GM06990 (cell line): ENCODE measurements at regions not wholly inside any gene's neighbourhood (a gene's known extent, or its start where the extent isn't known, plus 50 kb on each side); places are given as distances from the start of the nearest gene placed in this dataset.

Experiments
- DNase-seq: peaks from one replicate; pipeline ENCODE4 v3.0.0-alpha.2; 2011; ENCODE audit not compliant: insufficient read length; ENCODE audit errors: extremely low read depth
- H3K27me3 ChIP-seq: replicated peaks from 2 replicates; pipeline ENCODE4 v1.6.0; 2011; ENCODE audit warnings: low read length; ENCODE audit not compliant: control insufficient read depth, insufficient read depth
- H3K36me3 ChIP-seq: 2 replicates; pipeline ENCODE4 v1.5.1; 2011; ENCODE audit warnings: low read length; ENCODE audit not compliant: control insufficient read depth, insufficient read depth
- H3K4me3 ChIP-seq: replicated peaks from 2 replicates; pipeline ENCODE4 v1.5.1; 2011; ENCODE audit warnings: low read depth, mild to moderate bottlenecking, control low read depth, low read length
- CTCF ChIP-seq: IDR thresholded peaks from 2 replicates; pipeline ENCODE4 v1.5.1; 2011; ENCODE audit warnings: low read length, control low read depth, mild to moderate bottlenecking, inconsistent platforms; ENCODE audit not compliant: insufficient read depth, poor library complexity, severe bottlenecking

DNA sequence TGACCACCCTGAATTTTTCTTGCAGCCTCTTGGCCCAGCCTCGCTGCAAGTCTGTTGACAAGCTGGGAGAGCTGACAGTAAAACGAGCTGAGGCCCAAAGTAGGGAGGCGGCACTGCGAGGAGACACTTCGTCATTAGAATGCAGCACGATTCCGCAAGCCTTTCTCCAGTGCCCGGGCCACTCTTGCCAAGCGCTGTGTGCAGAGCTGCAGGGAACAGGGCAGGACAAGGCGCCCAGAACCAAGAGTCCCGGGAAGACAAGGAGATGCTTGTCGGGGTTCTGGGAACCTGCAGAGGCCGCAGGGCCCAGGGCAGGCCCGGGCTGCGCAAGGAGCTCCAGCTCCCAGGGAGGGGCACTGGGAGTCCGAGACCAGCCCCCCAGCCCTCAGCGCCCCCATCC, 187.1 kb downstream of the BCOR start:
- Histone ChIP-seq H3K27me3 (no peaks in the 10 kb centered on the region; the same call in 1 of the 2 replicates), H3K36me3 (no peaks in the 10 kb centered on the region), H3K4me3 (no peak overlapping the region)
- DNase-seq, result no peak
- no peak for TF ChIP-seq CTCF

DNA sequence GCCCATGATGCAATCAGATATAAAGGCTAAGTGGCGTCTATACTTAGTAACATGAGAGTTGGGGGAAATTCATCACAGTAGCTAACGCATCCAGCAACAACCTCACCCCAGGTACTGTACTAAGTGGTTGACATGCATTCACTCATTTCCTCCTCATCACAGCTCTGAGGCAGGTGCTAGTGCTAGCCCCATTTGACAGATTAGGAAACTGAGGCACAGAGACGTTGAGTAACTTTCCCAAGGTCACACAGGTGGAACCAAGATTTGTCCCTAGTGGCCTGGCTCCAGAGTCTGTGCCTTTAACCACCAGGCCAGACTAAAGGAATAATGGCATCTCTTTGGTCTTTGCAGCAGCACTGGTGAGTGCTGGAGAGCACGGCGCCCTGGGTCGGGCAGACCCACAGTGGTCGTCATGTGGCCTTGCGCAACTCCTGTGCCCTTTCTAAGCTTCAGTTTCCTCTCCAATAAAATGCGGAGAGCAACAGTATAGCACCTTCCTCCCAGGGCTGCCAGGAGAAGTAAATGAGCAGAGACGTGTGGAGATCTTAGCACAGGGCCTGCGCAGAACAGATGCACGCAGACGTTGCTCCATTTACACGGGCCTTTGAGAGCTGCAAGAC, 186.4 kb downstream of the BCOR start:
- TF ChIP-seq CTCF, result no peak
- Histone ChIP-seq H3K27me3 (no peaks in the 10 kb centered on the region; the same call in 1 of the 2 replicates), H3K36me3 (no peaks in the 10 kb centered on the region), H3K4me3 (no peak overlapping the region)
- no peak for DNase-seq

GRCh38 chrX:39912126-39912525, 185.6 kb downstream of the BCOR start:
- H3K4me3 ChIP-seq, result no peak overlapping the region
- no peaks in the 10 kb centered on the region; the same call in 1 of the 2 replicates for H3K27me3 ChIP-seq
- no peak for TF ChIP-seq CTCF
- no peak for DNase-seq
- H3K36me3 ChIP-seq, result no peaks in the 10 kb centered on the region

DNA sequence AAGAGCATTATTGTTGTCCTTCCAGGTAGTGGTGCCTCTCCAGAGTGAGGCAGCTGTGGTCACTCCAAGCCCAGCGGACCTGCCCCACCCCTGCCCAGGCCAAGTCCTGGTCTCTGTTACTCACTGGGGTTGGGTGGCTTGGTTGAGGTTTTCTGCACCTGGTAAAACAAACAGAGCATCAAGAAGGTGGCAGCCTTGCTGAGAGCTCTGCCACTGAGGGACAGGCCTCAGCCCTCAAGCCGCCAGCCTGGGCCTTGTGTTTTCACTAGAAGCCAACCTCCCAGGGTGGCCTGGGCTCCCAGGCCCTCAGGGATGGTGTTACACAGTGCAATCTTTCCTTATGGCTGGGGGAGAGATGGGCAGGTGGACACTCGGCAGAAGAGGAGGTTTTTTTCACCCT, 182.7 kb downstream of the BCOR start:
- DNase-seq, result no peak
- no peak for TF ChIP-seq CTCF
- Histone ChIP-seq H3K36me3 (no peaks in the 10 kb centered on the region), H3K27me3 (no peaks in the 10 kb centered on the region; the same call in 1 of the 2 replicates), H3K4me3 (no peak overlapping the region)

DNA sequence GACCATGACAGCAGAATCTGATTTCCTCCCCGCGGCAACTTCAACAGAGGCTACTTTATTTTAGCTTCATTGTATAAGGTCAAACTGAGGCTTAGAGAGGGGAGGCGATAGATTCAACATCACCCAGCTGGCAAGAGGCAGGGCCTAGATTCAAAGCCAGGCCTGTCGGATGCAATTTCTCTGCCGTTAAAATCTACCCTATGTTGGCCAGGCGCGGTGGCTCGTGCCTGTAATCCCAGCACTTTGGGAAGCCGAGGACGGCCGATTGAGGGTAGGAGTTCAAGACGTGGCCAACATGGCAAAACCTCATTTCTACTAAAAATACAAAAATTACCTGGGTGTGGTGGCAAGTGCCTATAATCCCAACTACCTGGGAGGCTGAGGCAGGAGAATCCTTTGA, 182.2 kb downstream of the BCOR start:
- no peaks in the 10 kb centered on the region; the same call in 1 of the 2 replicates for H3K27me3 ChIP-seq
- H3K4me3 ChIP-seq, result no peak overlapping the region
- DNase-seq, result no peak
- no peak for TF ChIP-seq CTCF
- H3K36me3 ChIP-seq, result no peaks in the 10 kb centered on the region

DNA sequence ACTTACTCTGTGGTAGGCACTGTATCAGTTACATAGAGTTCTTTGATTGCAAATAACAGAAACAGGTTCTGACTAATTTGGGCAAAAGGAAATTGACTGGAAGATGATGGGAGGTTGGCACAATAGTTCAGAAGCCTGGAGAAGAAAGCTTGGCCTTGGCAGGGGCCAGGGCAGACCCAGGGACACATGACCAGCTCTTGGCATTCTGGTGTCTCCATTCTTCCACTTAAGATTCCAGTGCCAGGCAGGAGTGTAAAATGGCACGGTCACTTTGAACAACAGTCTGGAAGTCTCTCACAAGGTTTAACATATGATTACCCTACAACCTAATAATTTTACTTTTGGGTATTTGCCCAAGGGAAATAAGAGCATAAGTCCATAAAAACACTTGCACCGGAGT, 175.9 kb downstream of the BCOR start:
- no peaks in the 10 kb centered on the region for H3K27me3 ChIP-seq
- no peak overlapping the region for H3K4me3 ChIP-seq
- no peak for TF ChIP-seq CTCF
- no peaks in the 10 kb centered on the region for H3K36me3 ChIP-seq
- DNase-seq, result no peak
